Left lung (tissue), 4 donors: ENCODE measurements at regions not wholly inside any gene's neighbourhood (a gene's known extent, or its start where the extent isn't known, plus 50 kb on each side); places are given as distances from the start of the nearest gene placed in this dataset.
A peak's percentile ranks its signal among the peaks of the same experiment; 100 is the strongest.

Experiments used
- ATAC-seq: fragments of 200-7000 bp; cut with Tn5 transposase; one replicate; pipeline ENCODE4 v1.9.1; 2020; ENCODE audit warnings: moderate library complexity
- DNase-seq, 4 donors: peaks; one replicate each; pipeline ENCODE4 v3.0.0-alpha.2; 2013 to 2020
- H3K27ac ChIP-seq, 2 donors: fragments of 200-600 bp; sonication (generic) in 1 of 2; one replicate each; pipeline versions ENCODE4 v1.5.0 to v1.8.0; 2020 to 2021
- H3K27me3 ChIP-seq, 2 donors: fragments of 200-600 bp; sonication (generic) in 1 of 2; one replicate each; pipeline versions ENCODE4 v1.5.0 to v1.8.0; 2020 to 2021
- H3K36me3 ChIP-seq, 2 donors: fragments of 200-600 bp; sonication (generic) in 1 of 2; one replicate each; pipeline versions ENCODE4 v1.5.0 to v1.8.0; 2020 to 2021
- H3K4me1 ChIP-seq, 2 donors: fragments of 200-600 bp; one replicate each; pipeline ENCODE4 v1.8.0; 2021
- H3K4me3 ChIP-seq, 2 donors: fragments of 200-600 bp; sonication (generic) in 1 of 2; one replicate each; pipeline versions ENCODE4 v1.5.0 to v1.8.0; 2020 to 2021; ENCODE audit warnings: mild to moderate bottlenecking in 1 of 2
- H3K9me3 ChIP-seq, 2 donors: fragments of 200-600 bp; sonication (generic) in 1 of 2; one replicate each; pipeline versions ENCODE4 v1.5.0 to v1.8.0; 2020 to 2021
- CTCF ChIP-seq, 2 donors: fragments of 200-600 bp; sonication (generic) in 1 of 2; IDR thresholded peaks; one replicate each; pipeline versions ENCODE4 v1.5.0 to v1.8.0; 2021; ENCODE audit warnings: antibody characterized with exemption in 2 of 2
- intact Hi-C, 2 donors: fragments of 100-400 bp; cut with DNase I; formaldehyde crosslinking; loops; one replicate each; pipeline versions ENCODE4 v1.11.2 to v1.14.2; 2022
- donor health status: DM: no; HTN: yes; CAD: no.
- donor health status: DM: no; HTN: no; CAD: no.

GRCh38 chr4:126375462-126376054 is 1060.8 kb downstream of the FAT4 start:
- Histone ChIP-seq H3K4me3 (no peak overlapping the region), H3K9me3 (no peaks in the 10 kb centered on the region), H3K4me1 (no peaks in the 10 kb centered on the region), H3K27ac (no peak overlapping the region), H3K27me3 (no peaks in the 10 kb centered on the region), H3K36me3 (no peaks in the 10 kb centered on the region)
- intact Hi-C loops = no loop called here
- ATAC-seq (no peak), DNase-seq (no peak)
- no peak for TF ChIP-seq CTCF (IDR thresholded peaks at IDR 0.05)

GRCh38 chr4:126385954-126386353 is 1071.2 kb downstream of the FAT4 start:
- Histone ChIP-seq H3K36me3 (no peaks in the 10 kb centered on the region), H3K27ac (no peak overlapping the region), H3K4me1 (no peaks in the 10 kb centered on the region), H3K9me3 (peaks cover 0 to 3% of the 10 kb centered on the region in 2 donors), H3K27me3 (no peaks in the 10 kb centered on the region), H3K4me3 (no peak overlapping the region)
- DNase-seq (no peak), ATAC-seq (no peak)
- TF ChIP-seq CTCF (IDR thresholded peaks at IDR 0.05) = no peak
- intact Hi-C loops = no loop called here

GRCh38 chr4:126386512-126386911 is 1071.8 kb downstream of the FAT4 start:
- Histone ChIP-seq H3K27ac (no peak overlapping the region), H3K27me3 (no peaks in the 10 kb centered on the region), H3K36me3 (no peaks in the 10 kb centered on the region), H3K4me3 (no peak overlapping the region), H3K9me3 (peaks cover 0 to 3% of the 10 kb centered on the region in 2 donors), H3K4me1 (no peaks in the 10 kb centered on the region)
- no peak for TF ChIP-seq CTCF (IDR thresholded peaks at IDR 0.05)
- DNase-seq (no peak), ATAC-seq (no peak)
- intact Hi-C loops = no loop called here

- no peaks in the 10 kb centered on the region for H3K36me3 ChIP-seq
- H3K4me1 ChIP-seq = no peaks in the 10 kb centered on the region
- peak; percentile 33 for ATAC-seq
- no peaks in the 10 kb centered on the region for H3K27me3 ChIP-seq
- H3K9me3 ChIP-seq = no peaks in the 10 kb centered on the region
- no peak overlapping the region for H3K27ac ChIP-seq
- no peak for TF ChIP-seq CTCF (IDR thresholded peaks at IDR 0.05)
- H3K4me3 ChIP-seq = no peak overlapping the region
- intact Hi-C loops = no loop called here
- DNase-seq = no peak
These were observed 1080.9 kb downstream of the FAT4 start for GRCh38 chr4:126395664-126396063.

- H3K4me1 ChIP-seq = no peaks in the 10 kb centered on the region
These were observed 1081.4 kb downstream of the FAT4 start for GRCh38 chr4:126396121-126396520.

More at GRCh38 chr4:126396121-126396520, 1081.4 kb downstream of the FAT4 start:
- H3K27ac ChIP-seq = no peak overlapping the region
- ATAC-seq (no peak), DNase-seq (no peak)
- intact Hi-C loops = no loop called here
- no peak overlapping the region for H3K4me3 ChIP-seq
- H3K9me3 ChIP-seq = no peaks in the 10 kb centered on the region
- no peaks in the 10 kb centered on the region for H3K36me3 ChIP-seq
- H3K27me3 ChIP-seq = no peaks in the 10 kb centered on the region
- no peak for TF ChIP-seq CTCF (IDR thresholded peaks at IDR 0.05)
